B cell (primary cell): ENCODE measurements at regions not wholly inside any gene's neighbourhood (a gene's known extent, or its start where the extent isn't known, plus 50 kb on each side); places are given as distances from the start of the nearest gene placed in this dataset.

ENCODE experiments used
- EZH2 ChIP-seq: IDR thresholded peaks from 2 replicates; pipeline ENCODE4 v1.6.1; 2012; ENCODE audit warnings: borderline replicate concordance, low read depth, mild to moderate bottlenecking, moderate library complexity, low read length; ENCODE audit not compliant: insufficient read depth, poor library complexity, severe bottlenecking
- TF ChIP-seq, protein P1 (sequence below): fragments of 200-600 bp; IDR thresholded peaks from one replicate; pipeline ENCODE4 v1.8.0; 2022; ENCODE audit warnings: antibody characterized with exemption, mild to moderate bottlenecking

DNA sequence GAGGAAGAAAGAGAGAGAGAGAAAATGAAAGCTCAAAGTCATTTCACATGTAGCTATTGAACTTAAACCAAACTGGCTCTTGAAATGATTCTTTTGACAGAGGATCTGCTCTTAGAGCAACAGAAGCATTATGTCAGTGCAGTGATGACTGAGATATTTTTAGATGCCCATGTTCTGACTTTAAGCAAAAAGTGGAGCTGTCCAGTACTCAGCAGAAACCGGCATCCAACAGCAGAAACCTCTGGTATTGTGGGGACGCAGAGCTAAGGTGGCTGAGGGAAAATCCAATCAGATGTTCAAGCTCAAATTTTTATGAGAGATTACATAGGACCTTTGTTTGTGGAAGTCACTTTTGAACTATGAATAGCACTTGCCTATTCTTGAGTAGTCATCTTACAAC lies 69.8 kb upstream of the ANKFN1 start:
- no peak for TF ChIP-seq EZH2
- TF ChIP-seq, protein P1, sequence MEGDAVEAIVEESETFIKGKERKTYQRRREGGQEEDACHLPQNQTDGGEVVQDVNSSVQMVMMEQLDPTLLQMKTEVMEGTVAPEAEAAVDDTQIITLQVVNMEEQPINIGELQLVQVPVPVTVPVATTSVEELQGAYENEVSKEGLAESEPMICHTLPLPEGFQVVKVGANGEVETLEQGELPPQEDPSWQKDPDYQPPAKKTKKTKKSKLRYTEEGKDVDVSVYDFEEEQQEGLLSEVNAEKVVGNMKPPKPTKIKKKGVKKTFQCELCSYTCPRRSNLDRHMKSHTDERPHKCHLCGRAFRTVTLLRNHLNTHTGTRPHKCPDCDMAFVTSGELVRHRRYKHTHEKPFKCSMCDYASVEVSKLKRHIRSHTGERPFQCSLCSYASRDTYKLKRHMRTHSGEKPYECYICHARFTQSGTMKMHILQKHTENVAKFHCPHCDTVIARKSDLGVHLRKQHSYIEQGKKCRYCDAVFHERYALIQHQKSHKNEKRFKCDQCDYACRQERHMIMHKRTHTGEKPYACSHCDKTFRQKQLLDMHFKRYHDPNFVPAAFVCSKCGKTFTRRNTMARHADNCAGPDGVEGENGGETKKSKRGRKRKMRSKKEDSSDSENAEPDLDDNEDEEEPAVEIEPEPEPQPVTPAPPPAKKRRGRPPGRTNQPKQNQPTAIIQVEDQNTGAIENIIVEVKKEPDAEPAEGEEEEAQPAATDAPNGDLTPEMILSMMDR: no peak
